T-helper 17 cell (primary cell): ENCODE measurements at regions not wholly inside any gene's neighbourhood (a gene's known extent, or its start where the extent isn't known, plus 50 kb on each side); places are given as distances from the start of the nearest gene placed in this dataset.
"Not testable (repeated sequence)": the region's sequence is repeated elsewhere in the genome, so short reads cannot be mapped to it uniquely, and the experiment has no call there.

ENCODE experiments used
- ATAC-seq: fragments of 150-1000 bp; cut with Tn5 transposase; 2 replicates; pipeline ENCODE4 v1.10.0; 2021; ENCODE audit warnings: mild to moderate bottlenecking, moderate library complexity
- DNase-seq, 3 donors: peaks; one replicate each; pipeline versions ENCODE4 v3.0.0 to v3.0.0-alpha.2; 2020 to 2021
- H3K9me3 ChIP-seq: one replicate; pipeline ENCODE4 v1.7.0; 2013; ENCODE audit warnings: low read length, mild to moderate bottlenecking; ENCODE audit not compliant: control insufficient read depth, poor library complexity, severe bottlenecking
- H3K27ac Mint-ChIP-seq: one replicate; pipeline ENCODE4 v1.8.0; 2022; ENCODE audit warnings: mild to moderate bottlenecking, moderate library complexity, mixed read lengths
- H3K27me3 Mint-ChIP-seq: one replicate; pipeline ENCODE4 v1.8.0; 2022; ENCODE audit warnings: mixed read lengths
- H3K36me3 Mint-ChIP-seq: one replicate; pipeline ENCODE4 v1.8.0; 2022; ENCODE audit warnings: low read depth, mixed read lengths
- H3K4me1 Mint-ChIP-seq: one replicate; pipeline ENCODE4 v1.8.0; 2022; ENCODE audit warnings: mild to moderate bottlenecking, mixed read lengths
- H3K4me3 Mint-ChIP-seq: one replicate; pipeline ENCODE4 v1.8.0; 2022; ENCODE audit warnings: mild to moderate bottlenecking, moderate library complexity, mixed read lengths

- H3K27ac Mint-ChIP-seq, result no peak overlapping the region
- H3K4me1 Mint-ChIP-seq, result peaks cover 3% of the 10 kb centered on the region
- no peak for ATAC-seq
- H3K9me3 ChIP-seq, result no peaks in the 10 kb centered on the region
- peaks cover 27% of the 10 kb centered on the region for H3K27me3 Mint-ChIP-seq
- peaks cover 2% of the 10 kb centered on the region for H3K36me3 Mint-ChIP-seq
- DNase-seq, result no peak
- no peak overlapping the region for H3K4me3 Mint-ChIP-seq
Observed at GRCh38 chr11:11206484-11206883, 146.6 kb downstream of the CSNK2A3 start.

GRCh38 chr11:11202885-11203284 is 150.2 kb downstream of the CSNK2A3 start:
- DNase-seq (no peak), ATAC-seq (no peak)
- Mint-ChIP-seq H3K4me3 (no peak overlapping the region), H3K27me3 (peaks cover 15% of the 10 kb centered on the region), H3K4me1 (peaks cover 3% of the 10 kb centered on the region), H3K27ac (no peak overlapping the region), H3K36me3 (peaks cover 2% of the 10 kb centered on the region)
- no peaks in the 10 kb centered on the region for H3K9me3 ChIP-seq

- H3K27ac Mint-ChIP-seq, H3K36me3 Mint-ChIP-seq, H3K4me1 Mint-ChIP-seq, H3K4me3 Mint-ChIP-seq, ATAC-seq, H3K27me3 Mint-ChIP-seq, H3K9me3 ChIP-seq, DNase-seq: not testable (repeated sequence)
Observed at GRCh38 chr11:11201302-11201701, 151.7 kb downstream of the CSNK2A3 start.

- ATAC-seq (no peak), DNase-seq (no peak)
- no peak overlapping the region for H3K4me3 Mint-ChIP-seq
- no peaks in the 10 kb centered on the region for H3K36me3 Mint-ChIP-seq
- H3K9me3 ChIP-seq, result no peaks in the 10 kb centered on the region
- H3K27me3 Mint-ChIP-seq, result no peaks in the 10 kb centered on the region
- no peak overlapping the region for H3K27ac Mint-ChIP-seq
- no peaks in the 10 kb centered on the region for H3K4me1 Mint-ChIP-seq
Observed at GRCh38 chr11:11192541-11192940, 160.5 kb downstream of the CSNK2A3 start.

GRCh38 chr11:11189506-11189905 is 163.5 kb downstream of the CSNK2A3 start:
- no peaks in the 10 kb centered on the region for H3K9me3 ChIP-seq
- no peak for ATAC-seq
- no peak overlapping the region for H3K4me3 Mint-ChIP-seq
- H3K27me3 Mint-ChIP-seq, result peaks cover 6% of the 10 kb centered on the region
- no peaks in the 10 kb centered on the region for H3K4me1 Mint-ChIP-seq
- H3K27ac Mint-ChIP-seq, result no peak overlapping the region
- no peaks in the 10 kb centered on the region for H3K36me3 Mint-ChIP-seq
- DNase-seq, result no peak

- no peak overlapping the region for H3K4me3 Mint-ChIP-seq
- DNase-seq, result no peak
- H3K9me3 ChIP-seq, result no peaks in the 10 kb centered on the region
- peaks cover 2% of the 10 kb centered on the region for H3K4me1 Mint-ChIP-seq
- H3K27ac Mint-ChIP-seq, result no peak overlapping the region
- peaks cover 5% of the 10 kb centered on the region for H3K36me3 Mint-ChIP-seq
- no peak for ATAC-seq
- H3K27me3 Mint-ChIP-seq, result peaks cover 24% of the 10 kb centered on the region
Observed at GRCh38 chr11:11186249-11186648, 166.8 kb downstream of the CSNK2A3 start.

- Mint-ChIP-seq H3K4me1 (peaks cover 2% of the 10 kb centered on the region), H3K27ac (no peak overlapping the region), H3K4me3 (no peak overlapping the region), H3K27me3 (peaks cover 31% of the 10 kb centered on the region), H3K36me3 (peaks cover 5% of the 10 kb centered on the region)
- ATAC-seq (no peak), DNase-seq (no peak)
- H3K9me3 ChIP-seq, result no peaks in the 10 kb centered on the region
Observed at GRCh38 chr11:11182261-11182660, 170.8 kb downstream of the CSNK2A3 start.

GRCh38 chr11:11178671-11179638 is 174.1 kb downstream of the CSNK2A3 start:
- Mint-ChIP-seq H3K4me3 (no peak overlapping the region), H3K4me1 (peaks cover 4% of the 10 kb centered on the region), H3K27ac (no peak overlapping the region), H3K27me3 (peaks cover 30% of the 10 kb centered on the region), H3K36me3 (peaks cover 5% of the 10 kb centered on the region)
- no peak for DNase-seq
- ATAC-seq, result no peak
- H3K9me3 ChIP-seq, result no peaks in the 10 kb centered on the region

GRCh38 chr11:11177156-11177808 is 175.8 kb downstream of the CSNK2A3 start:
- no peak overlapping the region for H3K4me3 Mint-ChIP-seq
- DNase-seq (no peak), ATAC-seq (no peak)
- H3K27me3 Mint-ChIP-seq, result peaks cover 17% of the 10 kb centered on the region
- H3K9me3 ChIP-seq, result no peaks in the 10 kb centered on the region
- H3K4me1 Mint-ChIP-seq, result peaks cover 6% of the 10 kb centered on the region
- H3K27ac Mint-ChIP-seq, result no peak overlapping the region
- H3K36me3 Mint-ChIP-seq, result peaks cover 2% of the 10 kb centered on the region

- no peaks in the 10 kb centered on the region for H3K9me3 ChIP-seq
- no peak for DNase-seq
- peaks cover 14% of the 10 kb centered on the region for H3K4me1 Mint-ChIP-seq
- H3K4me3 Mint-ChIP-seq, result no peak overlapping the region
- H3K27ac Mint-ChIP-seq, result peak overlapping the region; percentile 51
- H3K36me3 Mint-ChIP-seq, result no peaks in the 10 kb centered on the region
- no peak for ATAC-seq
- peaks cover 7% of the 10 kb centered on the region for H3K27me3 Mint-ChIP-seq
Observed at GRCh38 chr11:11173316-11174025, 179.6 kb downstream of the CSNK2A3 start.

GRCh38 chr11:11171854-11172253 is 181.2 kb downstream of the CSNK2A3 start:
- H3K4me1 Mint-ChIP-seq, result peaks cover 14% of the 10 kb centered on the region
- peaks cover 11% of the 10 kb centered on the region for H3K27me3 Mint-ChIP-seq
- peak overlapping the region; percentile 45 for H3K4me3 Mint-ChIP-seq
- no peaks in the 10 kb centered on the region for H3K9me3 ChIP-seq
- peak; percentile 97 for ATAC-seq
- DNase-seq, result no peak
- peak overlapping the region; percentile 87 for H3K27ac Mint-ChIP-seq
- H3K36me3 Mint-ChIP-seq, result no peaks in the 10 kb centered on the region

GRCh38 chr11:11171285-11171684 is 181.8 kb downstream of the CSNK2A3 start:
- DNase-seq, result no peak
- peaks cover 9% of the 10 kb centered on the region for H3K27me3 Mint-ChIP-seq
- no peak for ATAC-seq
- no peaks in the 10 kb centered on the region for H3K36me3 Mint-ChIP-seq
- no peak overlapping the region for H3K4me3 Mint-ChIP-seq
- no peaks in the 10 kb centered on the region for H3K9me3 ChIP-seq
- peaks cover 14% of the 10 kb centered on the region for H3K4me1 Mint-ChIP-seq
- peak overlapping the region; percentile 87 for H3K27ac Mint-ChIP-seq
